GM23338 (cell line): ENCODE measurements at regions not wholly inside any gene's neighbourhood (a gene's known extent, or its start where the extent isn't known, plus 50 kb on each side); places are given as distances from the start of the nearest gene placed in this dataset.

Source experiments
- ATAC-seq: fragments of 200-7000 bp; cut with Tn5 transposase; 3 replicates; pipeline ENCODE4 v1.9.1; 2020
- DNase-seq: peaks from one replicate; pipeline ENCODE4 v3.0.0-alpha.2; 2015; ENCODE audit warnings: low spot score
- H2AFZ ChIP-seq: fragments of 200-600 bp; sonication (generic); 2 replicates; pipeline ENCODE4 v1.8.0; 2016; ENCODE audit warnings: antibody characterized with exemption, mild to moderate bottlenecking, moderate library complexity
- H3F3A ChIP-seq: fragments of 200-600 bp; sonication (generic); replicated peaks from 2 replicates; pipeline ENCODE4 v1.8.0; 2017; ENCODE audit warnings: antibody characterized with exemption, mixed run types, low read depth
- H3K27ac ChIP-seq: fragments of 200-600 bp; sonication (generic); 2 replicates; pipeline ENCODE4 v1.6.1; 2016; ENCODE audit warnings: low read depth
- H3K27me3 ChIP-seq: fragments of 200-600 bp; sonication (generic); 2 replicates; pipeline ENCODE4 v1.8.0; 2016; ENCODE audit warnings: mild to moderate bottlenecking, mixed run types, moderate library complexity; ENCODE audit not compliant: insufficient read depth
- H3K36me3 ChIP-seq: fragments of 200-600 bp; sonication (generic); 2 replicates; pipeline ENCODE4 v1.8.0; 2016; ENCODE audit warnings: mild to moderate bottlenecking; ENCODE audit not compliant: insufficient read depth
- H3K4me1 ChIP-seq: fragments of 200-600 bp; sonication (generic); 2 replicates; pipeline ENCODE4 v1.8.0; 2016; ENCODE audit warnings: mild to moderate bottlenecking, moderate library complexity; ENCODE audit not compliant: insufficient read depth
- H3K4me2 ChIP-seq: fragments of 200-600 bp; sonication (generic); 2 replicates; pipeline ENCODE4 v1.7.1; 2017; ENCODE audit warnings: mixed run types
- H3K4me3 ChIP-seq: fragments of 200-600 bp; sonication (generic); 2 replicates; pipeline ENCODE4 v1.6.1; 2016; ENCODE audit warnings: mixed run types
- H3K79me2 ChIP-seq: fragments of 200-600 bp; sonication (generic); replicated peaks from 2 replicates; pipeline ENCODE4 v1.8.0; 2017; ENCODE audit warnings: mild to moderate bottlenecking; ENCODE audit not compliant: insufficient read depth
- H3K9me2 ChIP-seq: fragments of 200-600 bp; sonication (generic); 2 replicates; pipeline ENCODE4 v1.8.0; 2017; ENCODE audit not compliant: insufficient read depth
- H4K20me1 ChIP-seq: fragments of 200-600 bp; sonication (generic); replicated peaks from 2 replicates; pipeline ENCODE4 v1.8.0; 2017; ENCODE audit warnings: mild to moderate bottlenecking; ENCODE audit not compliant: insufficient read depth
- H3K27ac Mint-ChIP-seq: 2 replicates; pipeline ENCODE4 v1.8.0; 2020; ENCODE audit warnings: inconsistent platforms, mild to moderate bottlenecking, moderate library complexity, mixed read lengths
- H3K27me3 Mint-ChIP-seq: 3 replicates; pipeline ENCODE4 v1.8.0; 2022; ENCODE audit warnings: low read depth, mild to moderate bottlenecking, moderate library complexity, mixed read lengths, inconsistent platforms; ENCODE audit not compliant: insufficient read depth, poor library complexity
- H3K36me3 Mint-ChIP-seq: 3 replicates; pipeline ENCODE4 v1.8.0; 2021; ENCODE audit warnings: low read depth, mild to moderate bottlenecking, inconsistent platforms, moderate library complexity, mixed read lengths
- H3K4me1 Mint-ChIP-seq: 3 replicates; pipeline ENCODE4 v1.8.0; 2020; ENCODE audit warnings: mild to moderate bottlenecking, inconsistent platforms, mixed read lengths
- H3K4me3 Mint-ChIP-seq: 3 replicates; pipeline ENCODE4 v1.8.0; 2021; ENCODE audit warnings: moderate library complexity, mild to moderate bottlenecking, inconsistent platforms, mixed read lengths
- H3K9me3 Mint-ChIP-seq: 3 replicates; pipeline ENCODE4 v1.8.0; 2020; ENCODE audit warnings: moderate library complexity, mild to moderate bottlenecking, inconsistent platforms, mixed read lengths
- CREB1 ChIP-seq: fragments of 250-450 bp; sonication (Bioruptor Pico); IDR thresholded peaks from 2 replicates; pipeline ENCODE4 v1.5.0; 2020; ENCODE audit warnings: low read depth, mild to moderate bottlenecking, moderate library complexity
- ETS1 ChIP-seq: IDR thresholded peaks from 2 replicates; pipeline ENCODE4 v1.6.1; 2016; ENCODE audit warnings: antibody characterized with exemption
- JUNB ChIP-seq: IDR thresholded peaks from one replicate; pipeline ENCODE4 v1.6.1; 2016; ENCODE audit warnings: antibody characterized with exemption; ENCODE audit not compliant: unreplicated experiment
- NANOG ChIP-seq: IDR thresholded peaks from 2 replicates; pipeline ENCODE4 v1.6.1; 2016; ENCODE audit warnings: antibody characterized with exemption, borderline replicate concordance
- POLR2AphosphoS5 ChIP-seq: IDR thresholded peaks from 2 replicates; pipeline ENCODE4 v1.6.1; 2016; ENCODE audit warnings: antibody characterized with exemption, low read depth
- STAT1 ChIP-seq: IDR thresholded peaks from one replicate; pipeline ENCODE4 v1.6.1; 2016; ENCODE audit warnings: antibody characterized with exemption; ENCODE audit not compliant: unreplicated experiment
- ZNF114 ChIP-seq: fragments of 250-450 bp; sonication (Bioruptor Pico); IDR thresholded peaks from 2 replicates; pipeline ENCODE4 v1.5.0; 2020; ENCODE audit warnings: mild to moderate bottlenecking, moderate library complexity
- ZNF331 ChIP-seq: fragments of 250-450 bp; sonication (Bioruptor Pico); IDR thresholded peaks from 2 replicates; pipeline ENCODE4 v1.5.0; 2020; ENCODE audit warnings: low read depth, mild to moderate bottlenecking, moderate library complexity
- TF ChIP-seq, protein P1 (sequence below): fragments of 250-450 bp; sonication (Bioruptor Pico); IDR thresholded peaks from 2 replicates; pipeline ENCODE4 v1.5.0; 2020; ENCODE audit warnings: mild to moderate bottlenecking, moderate library complexity
- TF ChIP-seq, protein P2 (sequence below): IDR thresholded peaks from one replicate; pipeline ENCODE4 v1.6.1; 2018; ENCODE audit warnings: antibody characterized with exemption; ENCODE audit not compliant: unreplicated experiment
- TF ChIP-seq, protein P3 (sequence below), 2 experiments: fragments of 200-600 bp in 1 of 2; sonication (generic) in 1 of 2; conservative IDR thresholded peaks; 2 replicates each; pipeline versions ENCODE4 v1.5.1 to v1.6.1; 2016 to 2017; ENCODE audit warnings: antibody characterized with exemption in 2 of 2, low read depth in 2 of 2, mild to moderate bottlenecking in 2 of 2, moderate library complexity in 1 of 2

DNA sequence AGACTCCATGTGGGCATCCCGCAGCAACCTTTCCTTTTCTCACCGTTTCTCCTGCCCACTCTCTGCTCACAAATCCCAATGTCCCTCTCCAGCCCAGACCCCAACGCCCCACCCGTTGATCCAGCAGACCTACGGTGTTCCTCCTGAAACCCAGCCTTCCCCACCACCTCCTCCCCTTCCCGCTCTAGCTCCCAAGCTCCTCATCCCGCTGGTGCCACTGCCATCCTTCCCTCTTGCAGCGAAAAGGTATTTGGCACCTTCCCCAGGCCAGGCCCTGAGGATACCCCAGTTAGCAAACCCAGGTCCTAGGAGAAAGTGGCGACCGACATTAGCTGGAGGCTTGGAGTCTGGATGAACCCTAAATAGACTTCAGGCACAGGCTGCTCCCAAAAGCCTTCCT, 84.0 kb upstream of the RTL6 start:
- TF ChIP-seq, protein P1, sequence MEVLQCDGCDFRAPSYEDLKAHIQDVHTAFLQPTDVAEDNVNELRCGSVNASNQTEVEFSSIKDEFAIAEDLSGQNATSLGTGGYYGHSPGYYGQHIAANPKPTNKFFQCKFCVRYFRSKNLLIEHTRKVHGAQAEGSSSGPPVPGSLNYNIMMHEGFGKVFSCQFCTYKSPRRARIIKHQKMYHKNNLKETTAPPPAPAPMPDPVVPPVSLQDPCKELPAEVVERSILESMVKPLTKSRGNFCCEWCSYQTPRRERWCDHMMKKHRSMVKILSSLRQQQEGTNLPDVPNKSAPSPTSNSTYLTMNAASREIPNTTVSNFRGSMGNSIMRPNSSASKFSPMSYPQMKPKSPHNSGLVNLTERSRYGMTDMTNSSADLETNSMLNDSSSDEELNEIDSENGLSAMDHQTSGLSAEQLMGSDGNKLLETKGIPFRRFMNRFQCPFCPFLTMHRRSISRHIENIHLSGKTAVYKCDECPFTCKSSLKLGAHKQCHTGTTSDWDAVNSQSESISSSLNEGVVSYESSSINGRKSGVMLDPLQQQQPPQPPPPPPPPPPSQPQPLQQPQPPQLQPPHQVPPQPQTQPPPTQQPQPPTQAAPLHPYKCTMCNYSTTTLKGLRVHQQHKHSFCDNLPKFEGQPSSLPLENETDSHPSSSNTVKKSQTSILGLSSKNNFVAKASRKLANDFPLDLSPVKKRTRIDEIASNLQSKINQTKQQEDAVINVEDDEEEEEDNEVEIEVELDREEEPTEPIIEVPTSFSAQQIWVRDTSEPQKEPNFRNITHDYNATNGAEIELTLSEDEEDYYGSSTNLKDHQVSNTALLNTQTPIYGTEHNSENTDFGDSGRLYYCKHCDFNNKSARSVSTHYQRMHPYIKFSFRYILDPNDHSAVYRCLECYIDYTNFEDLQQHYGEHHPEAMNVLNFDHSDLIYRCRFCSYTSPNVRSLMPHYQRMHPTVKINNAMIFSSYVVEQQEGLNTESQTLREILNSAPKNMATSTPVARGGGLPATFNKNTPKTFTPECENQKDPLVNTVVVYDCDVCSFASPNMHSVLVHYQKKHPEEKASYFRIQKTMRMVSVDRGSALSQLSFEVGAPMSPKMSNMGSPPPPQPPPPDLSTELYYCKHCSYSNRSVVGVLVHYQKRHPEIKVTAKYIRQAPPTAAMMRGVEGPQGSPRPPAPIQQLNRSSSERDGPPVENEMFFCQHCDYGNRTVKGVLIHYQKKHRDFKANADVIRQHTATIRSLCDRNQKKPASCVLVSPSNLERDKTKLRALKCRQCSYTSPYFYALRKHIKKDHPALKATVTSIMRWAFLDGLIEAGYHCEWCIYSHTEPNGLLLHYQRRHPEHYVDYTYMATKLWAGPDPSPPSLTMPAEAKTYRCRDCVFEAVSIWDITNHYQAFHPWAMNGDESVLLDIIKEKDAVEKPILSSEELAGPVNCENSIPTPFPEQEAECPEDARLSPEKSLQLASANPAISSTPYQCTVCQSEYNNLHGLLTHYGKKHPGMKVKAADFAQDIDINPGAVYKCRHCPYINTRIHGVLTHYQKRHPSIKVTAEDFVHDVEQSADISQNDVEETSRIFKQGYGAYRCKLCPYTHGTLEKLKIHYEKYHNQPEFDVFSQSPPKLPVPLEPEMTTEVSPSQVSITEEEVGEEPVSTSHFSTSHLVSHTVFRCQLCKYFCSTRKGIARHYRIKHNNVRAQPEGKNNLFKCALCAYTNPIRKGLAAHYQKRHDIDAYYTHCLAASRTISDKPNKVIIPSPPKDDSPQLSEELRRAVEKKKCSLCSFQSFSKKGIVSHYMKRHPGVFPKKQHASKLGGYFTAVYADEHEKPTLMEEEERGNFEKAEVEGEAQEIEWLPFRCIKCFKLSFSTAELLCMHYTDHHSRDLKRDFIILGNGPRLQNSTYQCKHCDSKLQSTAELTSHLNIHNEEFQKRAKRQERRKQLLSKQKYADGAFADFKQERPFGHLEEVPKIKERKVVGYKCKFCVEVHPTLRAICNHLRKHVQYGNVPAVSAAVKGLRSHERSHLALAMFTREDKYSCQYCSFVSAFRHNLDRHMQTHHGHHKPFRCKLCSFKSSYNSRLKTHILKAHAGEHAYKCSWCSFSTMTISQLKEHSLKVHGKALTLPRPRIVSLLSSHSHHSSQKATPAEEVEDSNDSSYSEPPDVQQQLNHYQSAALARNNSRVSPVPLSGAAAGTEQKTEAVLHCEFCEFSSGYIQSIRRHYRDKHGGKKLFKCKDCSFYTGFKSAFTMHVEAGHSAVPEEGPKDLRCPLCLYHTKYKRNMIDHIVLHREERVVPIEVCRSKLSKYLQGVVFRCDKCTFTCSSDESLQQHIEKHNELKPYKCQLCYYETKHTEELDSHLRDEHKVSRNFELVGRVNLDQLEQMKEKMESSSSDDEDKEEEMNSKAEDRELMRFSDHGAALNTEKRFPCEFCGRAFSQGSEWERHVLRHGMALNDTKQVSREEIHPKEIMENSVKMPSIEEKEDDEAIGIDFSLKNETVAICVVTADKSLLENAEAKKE: no peak
- TF ChIP-seq POLR2AphosphoS5 (no peak), STAT1 (no peak), JUNB (no peak), NANOG (no peak), CREB1 (CRISPR knock-in tag) (no peak), ETS1 (no peak), ZNF114 (no peak), ZNF331 (no peak)
- TF ChIP-seq, protein P2, sequence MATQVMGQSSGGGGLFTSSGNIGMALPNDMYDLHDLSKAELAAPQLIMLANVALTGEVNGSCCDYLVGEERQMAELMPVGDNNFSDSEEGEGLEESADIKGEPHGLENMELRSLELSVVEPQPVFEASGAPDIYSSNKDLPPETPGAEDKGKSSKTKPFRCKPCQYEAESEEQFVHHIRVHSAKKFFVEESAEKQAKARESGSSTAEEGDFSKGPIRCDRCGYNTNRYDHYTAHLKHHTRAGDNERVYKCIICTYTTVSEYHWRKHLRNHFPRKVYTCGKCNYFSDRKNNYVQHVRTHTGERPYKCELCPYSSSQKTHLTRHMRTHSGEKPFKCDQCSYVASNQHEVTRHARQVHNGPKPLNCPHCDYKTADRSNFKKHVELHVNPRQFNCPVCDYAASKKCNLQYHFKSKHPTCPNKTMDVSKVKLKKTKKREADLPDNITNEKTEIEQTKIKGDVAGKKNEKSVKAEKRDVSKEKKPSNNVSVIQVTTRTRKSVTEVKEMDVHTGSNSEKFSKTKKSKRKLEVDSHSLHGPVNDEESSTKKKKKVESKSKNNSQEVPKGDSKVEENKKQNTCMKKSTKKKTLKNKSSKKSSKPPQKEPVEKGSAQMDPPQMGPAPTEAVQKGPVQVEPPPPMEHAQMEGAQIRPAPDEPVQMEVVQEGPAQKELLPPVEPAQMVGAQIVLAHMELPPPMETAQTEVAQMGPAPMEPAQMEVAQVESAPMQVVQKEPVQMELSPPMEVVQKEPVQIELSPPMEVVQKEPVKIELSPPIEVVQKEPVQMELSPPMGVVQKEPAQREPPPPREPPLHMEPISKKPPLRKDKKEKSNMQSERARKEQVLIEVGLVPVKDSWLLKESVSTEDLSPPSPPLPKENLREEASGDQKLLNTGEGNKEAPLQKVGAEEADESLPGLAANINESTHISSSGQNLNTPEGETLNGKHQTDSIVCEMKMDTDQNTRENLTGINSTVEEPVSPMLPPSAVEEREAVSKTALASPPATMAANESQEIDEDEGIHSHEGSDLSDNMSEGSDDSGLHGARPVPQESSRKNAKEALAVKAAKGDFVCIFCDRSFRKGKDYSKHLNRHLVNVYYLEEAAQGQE: no peak
- TF ChIP-seq, protein P3, sequence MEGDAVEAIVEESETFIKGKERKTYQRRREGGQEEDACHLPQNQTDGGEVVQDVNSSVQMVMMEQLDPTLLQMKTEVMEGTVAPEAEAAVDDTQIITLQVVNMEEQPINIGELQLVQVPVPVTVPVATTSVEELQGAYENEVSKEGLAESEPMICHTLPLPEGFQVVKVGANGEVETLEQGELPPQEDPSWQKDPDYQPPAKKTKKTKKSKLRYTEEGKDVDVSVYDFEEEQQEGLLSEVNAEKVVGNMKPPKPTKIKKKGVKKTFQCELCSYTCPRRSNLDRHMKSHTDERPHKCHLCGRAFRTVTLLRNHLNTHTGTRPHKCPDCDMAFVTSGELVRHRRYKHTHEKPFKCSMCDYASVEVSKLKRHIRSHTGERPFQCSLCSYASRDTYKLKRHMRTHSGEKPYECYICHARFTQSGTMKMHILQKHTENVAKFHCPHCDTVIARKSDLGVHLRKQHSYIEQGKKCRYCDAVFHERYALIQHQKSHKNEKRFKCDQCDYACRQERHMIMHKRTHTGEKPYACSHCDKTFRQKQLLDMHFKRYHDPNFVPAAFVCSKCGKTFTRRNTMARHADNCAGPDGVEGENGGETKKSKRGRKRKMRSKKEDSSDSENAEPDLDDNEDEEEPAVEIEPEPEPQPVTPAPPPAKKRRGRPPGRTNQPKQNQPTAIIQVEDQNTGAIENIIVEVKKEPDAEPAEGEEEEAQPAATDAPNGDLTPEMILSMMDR (conservative IDR thresholded peaks at IDR 0.05; ENCODE audit: low read depth in 2 of 2): no peak
- ATAC-seq (no peak), DNase-seq (no peak)
- Histone ChIP-seq H3K27ac (no peak overlapping the region), H2AFZ (no peak overlapping the region), H4K20me1 (no peaks in the 10 kb centered on the region), H3K4me3 (no peak overlapping the region), H3K4me1 (no peaks in the 10 kb centered on the region), H3K27me3 (no peaks in the 10 kb centered on the region), H3K36me3 (no peaks in the 10 kb centered on the region), H3K79me2 (no peaks in the 10 kb centered on the region), H3F3A (no peaks in the 10 kb centered on the region), H3K9me2 (no peaks in the 10 kb centered on the region), H3K4me2 (no peak overlapping the region)
- H3K27me3 Mint-ChIP-seq: peaks cover 7% of the 10 kb centered on the region
- H3K4me3 Mint-ChIP-seq: no peak overlapping the region
- no peaks in the 10 kb centered on the region for H3K4me1 Mint-ChIP-seq
- H3K27ac Mint-ChIP-seq: no peak overlapping the region
- no peaks in the 10 kb centered on the region for H3K9me3 Mint-ChIP-seq
- H3K36me3 Mint-ChIP-seq: no peaks in the 10 kb centered on the region
